ENCODE measurements at regions not wholly inside any gene's neighbourhood (a gene's known extent, or its start where the extent isn't known, plus 50 kb on each side); places are given as distances from the start of the nearest gene placed in this dataset.

GRCh38 chr1:188906921-188907641 is 1570.6 kb downstream of the BRINP3 start:
- in situ Hi-C loops (cut with HindIII; ENCODE audit: low sequenced_read_pairs): no loop called here
- H3K4me3 ChIP-seq (ENCODE audit: low read depth, low read length): no peak overlapping the region
- DNase-seq (ENCODE audit: low read depth, low spot score): no peak
- no peak for TF ChIP-seq CTCF (IDR thresholded peaks at IDR 0.05; ENCODE audit: low read depth, low read length)

GRCh38 chr1:188930382-188930781 is 1547.3 kb downstream of the BRINP3 start:
- in situ Hi-C loops (cut with HindIII; ENCODE audit: low sequenced_read_pairs): no loop called here
- H3K4me3 ChIP-seq (ENCODE audit: low read depth, low read length): no peak overlapping the region
- TF ChIP-seq CTCF (IDR thresholded peaks at IDR 0.05; ENCODE audit: low read depth, low read length): no peak
- no peak for DNase-seq (ENCODE audit: low read depth, low spot score)

- no peak for TF ChIP-seq CTCF (IDR thresholded peaks at IDR 0.05; ENCODE audit: low read depth, low read length)
- no peak for DNase-seq (ENCODE audit: low read depth, low spot score)
- in situ Hi-C loops (cut with HindIII; ENCODE audit: low sequenced_read_pairs): no loop called here
- H3K4me3 ChIP-seq (ENCODE audit: low read depth, low read length): no peak overlapping the region
Observed at GRCh38 chr1:188931506-188931905, 1546.2 kb downstream of the BRINP3 start.

GRCh38 chr1:188937965-188938551 is 1539.6 kb downstream of the BRINP3 start:
- H3K4me3 ChIP-seq (ENCODE audit: low read depth, low read length): no peak overlapping the region
- in situ Hi-C loops (cut with HindIII; ENCODE audit: low sequenced_read_pairs): no loop called here
- peak; percentile 22 for DNase-seq (ENCODE audit: low read depth, low spot score)
- peak; percentile 54 for TF ChIP-seq CTCF (IDR thresholded peaks at IDR 0.05; ENCODE audit: low read depth, low read length)

- no peak overlapping the region for H3K4me3 ChIP-seq (ENCODE audit: low read depth, low read length)
- in situ Hi-C loops (cut with HindIII; ENCODE audit: low sequenced_read_pairs): no loop called here
- DNase-seq (ENCODE audit: low read depth, low spot score): no peak
- no peak for TF ChIP-seq CTCF (IDR thresholded peaks at IDR 0.05; ENCODE audit: low read depth, low read length)
Observed at GRCh38 chr1:188941986-188942385, 1535.7 kb downstream of the BRINP3 start.

GRCh38 chr1:188949701-188950100 is 1528.0 kb downstream of the BRINP3 start:
- in situ Hi-C loops (cut with HindIII; ENCODE audit: low sequenced_read_pairs): no loop called here
- DNase-seq (ENCODE audit: low read depth, low spot score): no peak
- no peak overlapping the region for H3K4me3 ChIP-seq (ENCODE audit: low read depth, low read length)
- TF ChIP-seq CTCF (IDR thresholded peaks at IDR 0.05; ENCODE audit: low read depth, low read length): no peak

Measured in astrocyte of the spinal cord (primary cell).